ENCODE measurements at regions not wholly inside any gene's neighbourhood (a gene's known extent, or its start where the extent isn't known, plus 50 kb on each side); places are given as distances from the start of the nearest gene placed in this dataset.
"Not testable (repeated sequence)": the region's sequence is repeated elsewhere in the genome, so short reads cannot be mapped to it uniquely, and the experiment has no call there.

- H3K9me3 ChIP-seq (ENCODE audit: low read length) = no peaks in the 10 kb centered on the region
- H2AFZ ChIP-seq (ENCODE audit: low read depth, low read length) = no peak overlapping the region
- no peak overlapping the region for H3K27ac ChIP-seq (ENCODE audit: low read length)
- no peaks in the 10 kb centered on the region for H3K36me3 ChIP-seq (ENCODE audit: insufficient read depth, low read length)
- no peaks in the 10 kb centered on the region for H3K79me2 ChIP-seq (replicated peaks; ENCODE audit: insufficient read depth, low read length)
- no peak for TF ChIP-seq POLR2AphosphoS5 (IDR thresholded peaks at IDR 0.05)
- TF ChIP-seq, protein P1, sequence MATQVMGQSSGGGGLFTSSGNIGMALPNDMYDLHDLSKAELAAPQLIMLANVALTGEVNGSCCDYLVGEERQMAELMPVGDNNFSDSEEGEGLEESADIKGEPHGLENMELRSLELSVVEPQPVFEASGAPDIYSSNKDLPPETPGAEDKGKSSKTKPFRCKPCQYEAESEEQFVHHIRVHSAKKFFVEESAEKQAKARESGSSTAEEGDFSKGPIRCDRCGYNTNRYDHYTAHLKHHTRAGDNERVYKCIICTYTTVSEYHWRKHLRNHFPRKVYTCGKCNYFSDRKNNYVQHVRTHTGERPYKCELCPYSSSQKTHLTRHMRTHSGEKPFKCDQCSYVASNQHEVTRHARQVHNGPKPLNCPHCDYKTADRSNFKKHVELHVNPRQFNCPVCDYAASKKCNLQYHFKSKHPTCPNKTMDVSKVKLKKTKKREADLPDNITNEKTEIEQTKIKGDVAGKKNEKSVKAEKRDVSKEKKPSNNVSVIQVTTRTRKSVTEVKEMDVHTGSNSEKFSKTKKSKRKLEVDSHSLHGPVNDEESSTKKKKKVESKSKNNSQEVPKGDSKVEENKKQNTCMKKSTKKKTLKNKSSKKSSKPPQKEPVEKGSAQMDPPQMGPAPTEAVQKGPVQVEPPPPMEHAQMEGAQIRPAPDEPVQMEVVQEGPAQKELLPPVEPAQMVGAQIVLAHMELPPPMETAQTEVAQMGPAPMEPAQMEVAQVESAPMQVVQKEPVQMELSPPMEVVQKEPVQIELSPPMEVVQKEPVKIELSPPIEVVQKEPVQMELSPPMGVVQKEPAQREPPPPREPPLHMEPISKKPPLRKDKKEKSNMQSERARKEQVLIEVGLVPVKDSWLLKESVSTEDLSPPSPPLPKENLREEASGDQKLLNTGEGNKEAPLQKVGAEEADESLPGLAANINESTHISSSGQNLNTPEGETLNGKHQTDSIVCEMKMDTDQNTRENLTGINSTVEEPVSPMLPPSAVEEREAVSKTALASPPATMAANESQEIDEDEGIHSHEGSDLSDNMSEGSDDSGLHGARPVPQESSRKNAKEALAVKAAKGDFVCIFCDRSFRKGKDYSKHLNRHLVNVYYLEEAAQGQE (IDR thresholded peaks at IDR 0.05; ENCODE audit: borderline replicate concordance) = no peak
- no peak for TF ChIP-seq MXI1 (conservative IDR thresholded peaks at IDR 0.05; ENCODE audit: poor library complexity, severe bottlenecking)
- TF ChIP-seq TAF1 (IDR thresholded peaks at IDR 0.05; ENCODE audit: low read depth) = no peak
- TF ChIP-seq EZH2 (IDR thresholded peaks at IDR 0.05; ENCODE audit: borderline replicate concordance, insufficient read depth, low read length, poor library complexity, severe bottlenecking) = no peak
- TF ChIP-seq CTCF (IDR thresholded peaks at IDR 0.05; ENCODE audit: poor library complexity, severe bottlenecking) = no peak
- TF ChIP-seq EP300 (conservative IDR thresholded peaks at IDR 0.05; ENCODE audit: poor library complexity, severe bottlenecking) = no peak
- no peak for TF ChIP-seq RAD21 (conservative IDR thresholded peaks at IDR 0.05)
- no peak for TF ChIP-seq SMC3 (conservative IDR thresholded peaks at IDR 0.05; ENCODE audit: poor library complexity)
- H3K27me3 ChIP-seq (ENCODE audit: insufficient read depth, low read depth, low read length) = no peaks in the 10 kb centered on the region
- H3K4me2 ChIP-seq (ENCODE audit: low read length) = no peak overlapping the region
- H4K20me1 ChIP-seq (ENCODE audit: insufficient read depth) = no peaks in the 10 kb centered on the region
- no peak overlapping the region for H3K4me3 ChIP-seq (ENCODE audit: low read length)
- no peak overlapping the region for H3K9ac ChIP-seq (ENCODE audit: low read length)
- H3F3A ChIP-seq (ENCODE audit: insufficient read depth, low read length, poor library complexity, severe bottlenecking) = no peaks in the 10 kb centered on the region
- no peaks in the 10 kb centered on the region for H3K9me2 ChIP-seq (ENCODE audit: insufficient read depth, low read length)
These were observed 630.6 kb downstream of the MID1IP1 start for GRCh38 chrX:39431893-39432292.

GRCh38 chrX:39434671-39435070, 633.4 kb downstream of the MID1IP1 start:
- not testable (repeated sequence) for H3K27ac ChIP-seq (ENCODE audit: low read length); H3K9me3 ChIP-seq (ENCODE audit: low read length); H3K9me2 ChIP-seq (ENCODE audit: insufficient read depth, low read length); H2AFZ ChIP-seq (ENCODE audit: low read depth, low read length); H3K4me2 ChIP-seq (ENCODE audit: low read length); H4K20me1 ChIP-seq (ENCODE audit: insufficient read depth); H3K4me3 ChIP-seq (ENCODE audit: low read length); H3K79me2 ChIP-seq (replicated peaks; ENCODE audit: insufficient read depth, low read length); H3F3A ChIP-seq (ENCODE audit: insufficient read depth, low read length, poor library complexity, severe bottlenecking); H3K36me3 ChIP-seq (ENCODE audit: insufficient read depth, low read length); H3K27me3 ChIP-seq (ENCODE audit: insufficient read depth, low read depth, low read length); H3K9ac ChIP-seq (ENCODE audit: low read length)

DNA sequence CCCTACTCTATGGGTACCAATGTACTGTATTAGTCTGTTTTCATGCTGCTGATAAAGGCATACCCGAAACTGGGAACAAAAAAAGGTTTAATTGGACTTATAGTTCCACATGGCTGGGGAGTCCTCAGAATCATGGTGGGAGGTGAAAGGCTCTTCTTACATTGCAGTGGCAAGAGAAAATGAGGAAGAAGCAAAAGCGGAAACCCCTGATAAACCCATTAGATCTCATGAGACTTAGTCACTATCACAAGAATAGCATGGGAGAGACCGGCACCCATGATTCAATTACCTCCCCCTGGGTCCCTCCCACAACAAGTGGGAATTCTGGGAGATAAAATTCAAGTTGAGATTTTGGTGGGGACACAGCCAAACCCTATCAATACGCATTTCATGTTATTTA, 635.3 kb downstream of the MID1IP1 start:
- H3K9me3 ChIP-seq (ENCODE audit: low read length); H3K27me3 ChIP-seq (ENCODE audit: insufficient read depth, low read depth, low read length); H3K4me3 ChIP-seq (ENCODE audit: low read length); H4K20me1 ChIP-seq (ENCODE audit: insufficient read depth); H3K4me2 ChIP-seq (ENCODE audit: low read length); H3K79me2 ChIP-seq (replicated peaks; ENCODE audit: insufficient read depth, low read length); H3K9me2 ChIP-seq (ENCODE audit: insufficient read depth, low read length); H2AFZ ChIP-seq (ENCODE audit: low read depth, low read length); H3K27ac ChIP-seq (ENCODE audit: low read length); H3K9ac ChIP-seq (ENCODE audit: low read length); H3K36me3 ChIP-seq (ENCODE audit: insufficient read depth, low read length); H3F3A ChIP-seq (ENCODE audit: insufficient read depth, low read length, poor library complexity, severe bottlenecking): not testable (repeated sequence)
